HCT116 (cell line): ENCODE measurements at regions not wholly inside any gene's neighbourhood (a gene's known extent, or its start where the extent isn't known, plus 50 kb on each side); places are given as distances from the start of the nearest gene placed in this dataset.

Experiments
- ATAC-seq: fragments of 200-7000 bp; cut with Tn5 transposase; 2 replicates; pipeline ENCODE4 v1.9.1; 2020; ENCODE audit warnings: mild to moderate bottlenecking, moderate library complexity
- BruUV-seq: library from RNA; stranded (reverse); fragments of 400-500 nt; replicated peaks from 2 replicates; lab custom pipeline; 2021; lab: Mats Ljungman, UMichigan
- CTCF ChIA-PET: fragments of 300-600 bp; sonication (Branson Sonifier 250); formaldehyde crosslinking; loops from one replicate; lab custom pipeline; 2021; ENCODE audit warnings: antibody characterized with exemption; lab: Charles Lee
- POLR2A ChIA-PET: fragments of 300-600, 350-600 bp; sonication (Branson Sonifier 250); formaldehyde crosslinking; loops from one replicate; lab custom pipeline; 2021; ENCODE audit warnings: antibody characterized with exemption; lab: Charles Lee
- RAD21 ChIA-PET, 2 experiments: fragments of 300-600 bp; sonication (Branson Sonifier 250); formaldehyde crosslinking; loops; one replicate each; lab custom pipeline; 2023; ENCODE audit warnings: low total read pairs in 2 of 2; ENCODE audit not compliant: uncharacterized antibody in 2 of 2, unreplicated experiment in 2 of 2, low non-redundant PET in 1 of 2; lab: Charles Lee
- DNase-seq: peaks from one replicate; pipeline ENCODE4 v3.0.0-alpha.2; 2010; ENCODE audit warnings: low read depth, low spot score
- H2AFZ ChIP-seq: fragments of 200-600 bp; shearing (Covaris generic), sonication (generic); 2 replicates; pipeline ENCODE4 v1.6.1; 2017; ENCODE audit warnings: low read depth, mixed run types, mixed read lengths, antibody characterized with exemption, low read length; ENCODE audit not compliant: poor library complexity, severe bottlenecking
- H3K27ac ChIP-seq: 2 replicates; pipeline ENCODE4 v1.5.1; 2012; ENCODE audit warnings: low read depth, low read length
- H3K27me3 ChIP-seq: fragments of 200-600 bp; sonication (generic); 2 replicates; pipeline ENCODE4 v1.6.1; 2016; ENCODE audit warnings: mixed run types, low read length, mixed read lengths; ENCODE audit not compliant: insufficient read depth
- H3K36me3 ChIP-seq, 2 experiments: fragments of 200-500 bp in 1 of 2; fragments of 200-600 bp in 1 of 2; sonication (Bioruptor generic) in 1 of 2; sonication (generic) in 1 of 2; 2 replicates each; pipeline versions ENCODE4 v1.5.1 to v1.6.1; 2014 to 2016; ENCODE audit warnings: low read length in 2 of 2, inconsistent platforms in 1 of 2, mixed read lengths in 1 of 2, mixed run types in 1 of 2; ENCODE audit not compliant: insufficient read depth in 2 of 2, control insufficient read depth in 1 of 2
- H3K4me1 ChIP-seq, 2 experiments: fragments of 200-600 bp in 1 of 2; sonication (generic) in 1 of 2; 2 replicates each; pipeline versions ENCODE4 v1.5.1 to v1.6.1; 2012 to 2017; ENCODE audit warnings: low read length in 2 of 2, inconsistent platforms in 1 of 2, mild to moderate bottlenecking in 1 of 2, mixed read lengths in 1 of 2, mixed run types in 1 of 2, moderate library complexity in 1 of 2; ENCODE audit not compliant: insufficient read depth in 2 of 2, control insufficient read depth in 1 of 2
- H3K4me2 ChIP-seq: fragments of 200-600 bp; sonication (generic); 2 replicates; pipeline ENCODE4 v1.6.1; 2017; ENCODE audit warnings: mixed run types, low read length, mixed read lengths
- H3K4me3 ChIP-seq, 2 experiments: fragments of 200-600 bp in 1 of 2; sonication (generic) in 1 of 2; replicated peaks in 1 of 2; 2 replicates each; pipeline ENCODE4 v1.5.1; 2011 to 2016; ENCODE audit warnings: low read length in 2 of 2, control low read depth in 1 of 2, low read depth in 1 of 2, mild to moderate bottlenecking in 1 of 2, mixed read lengths in 1 of 2, mixed run types in 1 of 2
- H3K79me2 ChIP-seq: fragments of 200-600 bp; sonication (generic); 2 replicates; pipeline ENCODE4 v1.6.1; 2017; ENCODE audit warnings: mild to moderate bottlenecking, mixed run types, low read length, moderate library complexity, mixed read lengths; ENCODE audit not compliant: insufficient read depth
- H3K9ac ChIP-seq: fragments of 200-600 bp; sonication (generic); 2 replicates; pipeline ENCODE4 v1.6.1; 2016; ENCODE audit warnings: low read length, mixed read lengths
- H3K9me2 ChIP-seq: fragments of 200-600 bp; sonication (generic), shearing (Covaris generic); 2 replicates; pipeline ENCODE4 v1.6.1; 2017; ENCODE audit warnings: mixed run types, mild to moderate bottlenecking, moderate library complexity; ENCODE audit not compliant: insufficient read depth
- H3K9me3 ChIP-seq, 2 experiments: fragments of 200-500 bp in 1 of 2; fragments of 200-600 bp in 1 of 2; sonication (Bioruptor generic) in 1 of 2; sonication (generic) in 1 of 2; 2 replicates each; pipeline ENCODE4 v1.6.1; 2014 to 2017; ENCODE audit warnings: low read length in 2 of 2, mixed read lengths in 2 of 2, inconsistent platforms in 1 of 2, low read depth in 1 of 2, mild to moderate bottlenecking in 1 of 2, mixed run types in 1 of 2, moderate library complexity in 1 of 2; ENCODE audit not compliant: control insufficient read depth in 1 of 2, insufficient read depth in 1 of 2
- H4K20me1 ChIP-seq: fragments of 200-600 bp; sonication (generic), shearing (Covaris generic); 2 replicates; pipeline ENCODE4 v1.6.1; 2017; ENCODE audit warnings: mixed run types, mild to moderate bottlenecking, moderate library complexity; ENCODE audit not compliant: insufficient read depth
- CTCF ChIP-seq, 3 experiments: fragments of 200-600 bp in 1 of 3; sonication (generic) in 1 of 3; IDR thresholded peaks in 2 of 3; conservative IDR thresholded peaks in 1 of 3; 2 replicates each; pipeline ENCODE4 v1.5.1; 2012 to 2017; ENCODE audit warnings: low read depth in 2 of 3, low read length in 2 of 3, antibody characterized with exemption in 1 of 3, borderline replicate concordance in 1 of 3, control low read depth in 1 of 3, mild to moderate bottlenecking in 1 of 3, mixed read lengths in 1 of 3, mixed run types in 1 of 3, moderate library complexity in 1 of 3; ENCODE audit not compliant: insufficient read depth in 1 of 3
- EGR1 ChIP-seq: IDR thresholded peaks from 2 replicates; pipeline ENCODE4 v1.6.1; 2012; ENCODE audit warnings: low read depth
- ELF1 ChIP-seq: IDR thresholded peaks from 2 replicates; pipeline ENCODE4 v1.6.1; 2012; ENCODE audit warnings: low read depth, borderline replicate concordance
- EZH2 ChIP-seq: fragments of 200-600 bp; sonication (generic); IDR thresholded peaks from 2 replicates; pipeline ENCODE4 v1.6.1; 2017; ENCODE audit warnings: antibody characterized with exemption, mixed run types
- EZH2phosphoT487 ChIP-seq: fragments of 200-600 bp; IDR thresholded peaks from 2 replicates; pipeline ENCODE4 v1.6.1; 2018; ENCODE audit warnings: antibody characterized with exemption, borderline replicate concordance
- FOSL1 ChIP-seq: IDR thresholded peaks from 2 replicates; pipeline ENCODE4 v1.6.1; 2012; ENCODE audit warnings: low read depth
- JUND ChIP-seq: IDR thresholded peaks from 2 replicates; pipeline ENCODE4 v1.6.1; 2012
- MAX ChIP-seq: IDR thresholded peaks from 2 replicates; pipeline ENCODE4 v1.6.1; 2012
- POLR2A ChIP-seq: IDR thresholded peaks from 2 replicates; pipeline ENCODE4 v1.7.0; 2011; ENCODE audit warnings: borderline replicate concordance; ENCODE audit not compliant: insufficient read depth, insufficient read length; ENCODE audit errors: extremely low read depth
- RAD21 ChIP-seq: IDR thresholded peaks from 2 replicates; pipeline ENCODE4 v1.6.1; 2012; ENCODE audit warnings: low read depth, mild to moderate bottlenecking
- REST ChIP-seq: IDR thresholded peaks from 2 replicates; pipeline ENCODE4 v1.6.1; 2012; ENCODE audit warnings: low read depth
- SIN3A ChIP-seq: IDR thresholded peaks from 2 replicates; pipeline ENCODE4 v1.6.1; 2012; ENCODE audit warnings: low read depth
- SP1 ChIP-seq: IDR thresholded peaks from 2 replicates; pipeline ENCODE4 v1.6.1; 2012; ENCODE audit warnings: low read depth
- SRF ChIP-seq: IDR thresholded peaks from 2 replicates; pipeline ENCODE4 v1.6.1; 2012; ENCODE audit warnings: low read depth
- TCF7L2 ChIP-seq: IDR thresholded peaks from 2 replicates; pipeline ENCODE4 v1.7.0; 2011; ENCODE audit warnings: borderline replicate concordance, inconsistent platforms; ENCODE audit not compliant: insufficient read depth, insufficient read length; ENCODE audit errors: extremely low read depth
- YY1 ChIP-seq: IDR thresholded peaks from 2 replicates; pipeline ENCODE4 v1.6.1; 2011; ENCODE audit warnings: low read length, low read depth, moderate library complexity, mild to moderate bottlenecking; ENCODE audit not compliant: insufficient replicate concordance; ENCODE audit errors: extremely low read depth
- ZFX ChIP-seq: fragments of 450-650 bp; IDR thresholded peaks from 2 replicates; pipeline ENCODE4 v1.6.1; 2017
- ZNF274 ChIP-seq: fragments of 200-500 bp; sonication (Bioruptor generic); IDR thresholded peaks from 2 replicates; pipeline ENCODE4 v1.6.1; 2014; ENCODE audit warnings: mild to moderate bottlenecking, low read depth, low read length, inconsistent platforms
- intact Hi-C: fragments of 100-400 bp; cut with micrococcal nuclease; formaldehyde crosslinking; loops from 2 replicates; pipeline ENCODE4 v1.10.0; 2022
- TF ChIP-seq, protein P1 (sequence below): IDR thresholded peaks from 2 replicates; pipeline ENCODE4 v1.6.1; 2011; ENCODE audit warnings: mild to moderate bottlenecking, low read length, moderate library complexity; ENCODE audit not compliant: insufficient replicate concordance; ENCODE audit errors: extremely low read depth
- TF ChIP-seq, protein P2 (sequence below): IDR thresholded peaks from 2 replicates; pipeline ENCODE4 v1.6.1; 2012

DNA sequence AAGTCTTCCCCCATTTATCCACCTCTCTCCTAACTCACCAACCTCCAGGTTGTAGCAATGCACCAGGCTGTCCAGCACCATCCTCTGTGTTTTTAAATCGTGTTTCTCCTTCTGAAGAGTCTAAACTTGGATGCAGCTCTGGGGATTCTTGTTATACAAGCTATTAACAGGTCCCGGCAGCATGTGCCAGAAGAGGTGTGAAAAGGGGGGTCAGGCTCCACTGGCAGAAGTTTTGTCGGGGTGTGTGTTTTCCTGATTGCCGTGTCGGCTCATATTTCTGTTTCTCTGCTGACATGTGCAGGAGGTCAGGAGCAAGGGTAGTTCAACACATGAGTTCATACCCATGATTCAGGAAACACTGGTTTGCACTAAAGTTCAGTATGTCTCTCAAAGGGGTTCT is 658.6 kb upstream of the CAMK1G start:
- no peak for TF ChIP-seq YY1
- no peak for TF ChIP-seq POLR2A
- TF ChIP-seq SP1, result no peak
- TF ChIP-seq TCF7L2, result no peak
- no peak for TF ChIP-seq ZNF274
- TF ChIP-seq, protein P1, sequence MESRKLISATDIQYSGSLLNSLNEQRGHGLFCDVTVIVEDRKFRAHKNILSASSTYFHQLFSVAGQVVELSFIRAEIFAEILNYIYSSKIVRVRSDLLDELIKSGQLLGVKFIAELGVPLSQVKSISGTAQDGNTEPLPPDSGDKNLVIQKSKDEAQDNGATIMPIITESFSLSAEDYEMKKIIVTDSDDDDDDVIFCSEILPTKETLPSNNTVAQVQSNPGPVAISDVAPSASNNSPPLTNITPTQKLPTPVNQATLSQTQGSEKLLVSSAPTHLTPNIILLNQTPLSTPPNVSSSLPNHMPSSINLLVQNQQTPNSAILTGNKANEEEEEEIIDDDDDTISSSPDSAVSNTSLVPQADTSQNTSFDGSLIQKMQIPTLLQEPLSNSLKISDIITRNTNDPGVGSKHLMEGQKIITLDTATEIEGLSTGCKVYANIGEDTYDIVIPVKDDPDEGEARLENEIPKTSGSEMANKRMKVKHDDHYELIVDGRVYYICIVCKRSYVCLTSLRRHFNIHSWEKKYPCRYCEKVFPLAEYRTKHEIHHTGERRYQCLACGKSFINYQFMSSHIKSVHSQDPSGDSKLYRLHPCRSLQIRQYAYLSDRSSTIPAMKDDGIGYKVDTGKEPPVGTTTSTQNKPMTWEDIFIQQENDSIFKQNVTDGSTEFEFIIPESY, result no peak
- TF ChIP-seq RAD21, result no peak
- no peak for TF ChIP-seq ELF1
- no peak for TF ChIP-seq MAX
- no peak for TF ChIP-seq REST
- TF ChIP-seq, protein P2, sequence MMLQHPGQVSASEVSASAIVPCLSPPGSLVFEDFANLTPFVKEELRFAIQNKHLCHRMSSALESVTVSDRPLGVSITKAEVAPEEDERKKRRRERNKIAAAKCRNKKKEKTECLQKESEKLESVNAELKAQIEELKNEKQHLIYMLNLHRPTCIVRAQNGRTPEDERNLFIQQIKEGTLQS, result no peak
- no peak for TF ChIP-seq JUND
- no peak for TF ChIP-seq CTCF (IDR thresholded peaks at IDR 0.05 in 2 of 3, conservative IDR thresholded peaks at IDR 0.05 in 1 of 3; ENCODE audit: borderline replicate concordance in 1 of 3, insufficient read depth in 1 of 3, low read depth in 2 of 3, low read length in 2 of 3)
- no peak for TF ChIP-seq SIN3A
- no peak for TF ChIP-seq FOSL1
- TF ChIP-seq ZFX, result no peak
- no peak for TF ChIP-seq EZH2
- TF ChIP-seq EZH2phosphoT487, result no peak
- no peak for TF ChIP-seq EGR1
- no peak for TF ChIP-seq SRF
- no peaks in the 10 kb centered on the region for H3K4me1 ChIP-seq
- CTCF ChIA-PET, result no interaction called here

More for the DNA sequence above, 658.6 kb upstream of the CAMK1G start:
- H3K27me3 ChIP-seq, result no peaks in the 10 kb centered on the region
- H3K9ac ChIP-seq, result no peak overlapping the region
- ChIA-PET POLR2A (no interaction called here), RAD21 (no interaction called here)
- H3K4me3 ChIP-seq, result no peak overlapping the region
- H3K9me3 ChIP-seq, result no peaks in the 10 kb centered on the region
- no TSS peak for BruUV-seq
- H3K4me2 ChIP-seq, result no peak overlapping the region
- no peak for ATAC-seq
- no peaks in the 10 kb centered on the region for H3K79me2 ChIP-seq
- no peak for DNase-seq
- H2AFZ ChIP-seq, result no peak overlapping the region
- H3K27ac ChIP-seq, result no peak overlapping the region
- no peaks in the 10 kb centered on the region for H4K20me1 ChIP-seq
- no peaks in the 10 kb centered on the region for H3K36me3 ChIP-seq
- intact Hi-C loops, result no loop called here
- no peaks in the 10 kb centered on the region for H3K9me2 ChIP-seq
